MM.1S (cell line): ENCODE measurements at regions not wholly inside any gene's neighbourhood (a gene's known extent, or its start where the extent isn't known, plus 50 kb on each side); places are given as distances from the start of the nearest gene placed in this dataset.

ENCODE experiments used
- DNase-seq: peaks from one replicate; pipeline ENCODE4 v3.0.0-alpha.2; 2015
- H2AFZ ChIP-seq: fragments of 300-600 bp; sonication (generic); 2 replicates; pipeline ENCODE4 v1.6.0; 2016; ENCODE audit warnings: antibody characterized with exemption, low read length
- H3F3A ChIP-seq: fragments of 300-600 bp; sonication (generic); 2 replicates; pipeline ENCODE4 v1.6.1; 2016; ENCODE audit warnings: mild to moderate bottlenecking, antibody characterized with exemption, low read length, moderate library complexity, mixed read lengths; ENCODE audit not compliant: insufficient read depth
- H3K27ac ChIP-seq: fragments of 300-600 bp; sonication (generic); 2 replicates; pipeline ENCODE4 v1.5.1; 2016; ENCODE audit warnings: mild to moderate bottlenecking, low read length
- H3K27me3 ChIP-seq: fragments of 300-600 bp; sonication (generic); replicated peaks from 2 replicates; pipeline ENCODE4 v1.6.0; 2016; ENCODE audit warnings: low read length; ENCODE audit not compliant: insufficient read depth
- H3K36me3 ChIP-seq: fragments of 300-600 bp; sonication (generic); replicated peaks from 2 replicates; pipeline ENCODE4 v1.6.1; 2016; ENCODE audit warnings: mild to moderate bottlenecking, low read length, mixed read lengths; ENCODE audit not compliant: insufficient read depth
- H3K4me1 ChIP-seq: fragments of 300-600 bp; sonication (generic); 2 replicates; pipeline ENCODE4 v1.6.1; 2016; ENCODE audit warnings: low read length, mixed read lengths
- H3K4me2 ChIP-seq: fragments of 300-600 bp; sonication (generic); 2 replicates; pipeline ENCODE4 v1.6.0; 2016; ENCODE audit warnings: low read depth, low read length
- H3K4me3 ChIP-seq: fragments of 300-600 bp; sonication (generic); 2 replicates; pipeline ENCODE4 v1.5.1; 2016; ENCODE audit warnings: low read length, mixed read lengths
- H3K79me2 ChIP-seq: fragments of 300-600 bp; sonication (generic); 2 replicates; pipeline ENCODE4 v1.6.1; 2016; ENCODE audit warnings: mixed run types, low read length, mixed read lengths
- H3K9ac ChIP-seq: fragments of 300-600 bp; sonication (generic); 2 replicates; pipeline ENCODE4 v1.6.1; 2016; ENCODE audit warnings: low read length, mixed read lengths
- H3K9me2 ChIP-seq: fragments of 300-600 bp; sonication (generic); replicated peaks from 2 replicates; pipeline ENCODE4 v1.6.1; 2016; ENCODE audit warnings: mild to moderate bottlenecking, low read length, mixed read lengths; ENCODE audit not compliant: insufficient read depth
- H3K9me3 ChIP-seq: fragments of 300-600 bp; sonication (generic); replicated peaks from 2 replicates; pipeline ENCODE4 v1.6.1; 2016; ENCODE audit warnings: mild to moderate bottlenecking, low read length, mixed read lengths; ENCODE audit not compliant: insufficient read depth
- H4K20me1 ChIP-seq: fragments of 300-600 bp; sonication (generic); 2 replicates; pipeline ENCODE4 v1.6.1; 2016; ENCODE audit warnings: mild to moderate bottlenecking, low read length, moderate library complexity, mixed read lengths; ENCODE audit not compliant: insufficient read depth
- EZH2 ChIP-seq: fragments of 300-600 bp; sonication (generic); optimal IDR thresholded peaks from 2 replicates; pipeline ENCODE3; 2017; ENCODE audit warnings: low read depth, mild to moderate bottlenecking, antibody characterized with exemption, low read length, mixed read lengths
- EZH2phosphoT487 ChIP-seq: fragments of 300-600 bp; sonication (generic); IDR thresholded peaks from 2 replicates; pipeline ENCODE4 v1.6.1; 2018; ENCODE audit warnings: antibody characterized with exemption, low read length
- TF ChIP-seq, protein P1 (sequence below): fragments of 300-600 bp; sonication (generic); IDR thresholded peaks from 2 replicates; pipeline ENCODE4 v1.5.1; 2016; ENCODE audit warnings: antibody characterized with exemption, low read length, mixed read lengths

- H3K4me2 ChIP-seq: no peak overlapping the region
- no peak for DNase-seq
- H3K27ac ChIP-seq: no peak overlapping the region
- H3F3A ChIP-seq: no peaks in the 10 kb centered on the region
- no peaks in the 10 kb centered on the region for H3K79me2 ChIP-seq
- H3K9ac ChIP-seq: no peak overlapping the region
- no peaks in the 10 kb centered on the region for H3K9me3 ChIP-seq
- no peaks in the 10 kb centered on the region for H3K4me1 ChIP-seq
- TF ChIP-seq EZH2phosphoT487 (no peak), EZH2 (no peak)
- TF ChIP-seq, protein P1, sequence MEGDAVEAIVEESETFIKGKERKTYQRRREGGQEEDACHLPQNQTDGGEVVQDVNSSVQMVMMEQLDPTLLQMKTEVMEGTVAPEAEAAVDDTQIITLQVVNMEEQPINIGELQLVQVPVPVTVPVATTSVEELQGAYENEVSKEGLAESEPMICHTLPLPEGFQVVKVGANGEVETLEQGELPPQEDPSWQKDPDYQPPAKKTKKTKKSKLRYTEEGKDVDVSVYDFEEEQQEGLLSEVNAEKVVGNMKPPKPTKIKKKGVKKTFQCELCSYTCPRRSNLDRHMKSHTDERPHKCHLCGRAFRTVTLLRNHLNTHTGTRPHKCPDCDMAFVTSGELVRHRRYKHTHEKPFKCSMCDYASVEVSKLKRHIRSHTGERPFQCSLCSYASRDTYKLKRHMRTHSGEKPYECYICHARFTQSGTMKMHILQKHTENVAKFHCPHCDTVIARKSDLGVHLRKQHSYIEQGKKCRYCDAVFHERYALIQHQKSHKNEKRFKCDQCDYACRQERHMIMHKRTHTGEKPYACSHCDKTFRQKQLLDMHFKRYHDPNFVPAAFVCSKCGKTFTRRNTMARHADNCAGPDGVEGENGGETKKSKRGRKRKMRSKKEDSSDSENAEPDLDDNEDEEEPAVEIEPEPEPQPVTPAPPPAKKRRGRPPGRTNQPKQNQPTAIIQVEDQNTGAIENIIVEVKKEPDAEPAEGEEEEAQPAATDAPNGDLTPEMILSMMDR: no peak
- no peak overlapping the region for H2AFZ ChIP-seq
- H3K36me3 ChIP-seq: no peaks in the 10 kb centered on the region
- no peaks in the 10 kb centered on the region for H3K9me2 ChIP-seq
- no peak overlapping the region for H3K4me3 ChIP-seq
- no peaks in the 10 kb centered on the region for H4K20me1 ChIP-seq
- no peaks in the 10 kb centered on the region for H3K27me3 ChIP-seq
These were observed 386.5 kb upstream of the BRINP3 start for GRCh38 chr1:190864013-190864641.

- Histone ChIP-seq H3K36me3 (no peaks in the 10 kb centered on the region), H3K9me3 (no peaks in the 10 kb centered on the region), H3K4me2 (no peak overlapping the region), H3F3A (no peaks in the 10 kb centered on the region), H3K27me3 (no peaks in the 10 kb centered on the region), H3K9ac (no peak overlapping the region), H2AFZ (no peak overlapping the region), H3K9me2 (no peaks in the 10 kb centered on the region), H3K4me3 (no peak overlapping the region), H4K20me1 (no peaks in the 10 kb centered on the region), H3K79me2 (no peaks in the 10 kb centered on the region), H3K27ac (no peak overlapping the region), H3K4me1 (no peaks in the 10 kb centered on the region)
- DNase-seq: no peak
- TF ChIP-seq, protein P1: no peak
- TF ChIP-seq EZH2: no peak
- TF ChIP-seq EZH2phosphoT487: no peak
These were observed 402.7 kb upstream of the BRINP3 start for GRCh38 chr1:190880352-190880751.

DNA sequence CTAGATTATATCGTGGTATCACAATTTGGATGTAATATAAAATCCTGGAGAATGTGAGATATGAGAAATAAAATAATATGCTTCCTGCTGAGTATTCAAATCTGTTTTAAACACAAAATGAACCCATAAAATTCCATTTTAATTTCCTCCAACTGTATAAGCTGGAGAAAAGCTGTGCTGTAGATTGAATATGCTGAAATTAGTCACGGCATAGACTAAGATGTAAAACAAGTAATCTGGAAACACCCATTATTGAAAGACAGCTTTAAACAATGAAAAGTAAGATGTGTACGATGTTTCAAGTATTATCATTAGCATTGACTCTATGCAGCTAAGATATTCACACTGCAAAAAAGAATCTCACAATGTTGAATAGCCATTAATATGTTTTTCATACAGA, 403.4 kb upstream of the BRINP3 start:
- TF ChIP-seq EZH2phosphoT487: no peak
- no peak for TF ChIP-seq EZH2
- TF ChIP-seq, protein P1: no peak

More for the DNA sequence above, 403.4 kb upstream of the BRINP3 start:
- no peaks in the 10 kb centered on the region for H4K20me1 ChIP-seq
- H3K36me3 ChIP-seq: no peaks in the 10 kb centered on the region
- H3K9me2 ChIP-seq: no peaks in the 10 kb centered on the region
- no peak for DNase-seq
- H3K9ac ChIP-seq: no peak overlapping the region
- H3K79me2 ChIP-seq: no peaks in the 10 kb centered on the region
- no peak overlapping the region for H3K4me2 ChIP-seq
- H2AFZ ChIP-seq: no peak overlapping the region
- no peak overlapping the region for H3K4me3 ChIP-seq
- no peaks in the 10 kb centered on the region for H3K27me3 ChIP-seq
- no peaks in the 10 kb centered on the region for H3F3A ChIP-seq
- no peak overlapping the region for H3K27ac ChIP-seq
- no peaks in the 10 kb centered on the region for H3K9me3 ChIP-seq
- no peaks in the 10 kb centered on the region for H3K4me1 ChIP-seq
